Endodermal cell (in vitro differentiated cells): ENCODE measurements at regions not wholly inside any gene's neighbourhood (a gene's known extent, or its start where the extent isn't known, plus 50 kb on each side); places are given as distances from the start of the nearest gene placed in this dataset.

Experiments
- DNase-seq: peaks from one replicate; pipeline ENCODE4 v3.0.0-alpha.2; 2017
- H3K27ac ChIP-seq: 2 replicates; pipeline ENCODE4 v1.5.1; 2013; ENCODE audit warnings: mild to moderate bottlenecking, low read depth, low read length, moderate library complexity
- H3K27me3 ChIP-seq: 2 replicates; pipeline ENCODE4 v1.6.1; 2013; ENCODE audit warnings: mild to moderate bottlenecking, low read length, moderate library complexity; ENCODE audit not compliant: insufficient read depth, control insufficient read depth, poor library complexity, severe bottlenecking
- H3K36me3 ChIP-seq: 2 replicates; pipeline ENCODE4 v1.7.0; 2013; ENCODE audit warnings: mild to moderate bottlenecking, low read length, moderate library complexity; ENCODE audit not compliant: control insufficient read depth, insufficient read depth
- H3K4me1 ChIP-seq: one replicate; pipeline ENCODE4 v1.7.0; 2013; ENCODE audit warnings: low read length; ENCODE audit not compliant: control insufficient read depth, insufficient read depth
- H3K4me3 ChIP-seq: 2 replicates; pipeline ENCODE4 v1.5.1; 2013; ENCODE audit warnings: mild to moderate bottlenecking, low read length, moderate library complexity
- H3K9ac ChIP-seq: 2 replicates; pipeline ENCODE4 v1.6.1; 2013; ENCODE audit warnings: mild to moderate bottlenecking, low read length, moderate library complexity; ENCODE audit not compliant: poor library complexity, severe bottlenecking; ENCODE audit errors: extremely low read depth
- H3K9me3 ChIP-seq: 2 replicates; pipeline ENCODE4 v1.6.1; 2013; ENCODE audit warnings: mild to moderate bottlenecking, low read length, moderate library complexity; ENCODE audit not compliant: control insufficient read depth
- H3K27ac Mint-ChIP-seq: 2 replicates; pipeline ENCODE4 v1.8.0; 2020; ENCODE audit warnings: mixed read lengths
- H3K27me3 Mint-ChIP-seq: 2 replicates; pipeline ENCODE4 v1.8.0; 2021; ENCODE audit warnings: mild to moderate bottlenecking, mixed read lengths; ENCODE audit not compliant: insufficient read depth
- H3K36me3 Mint-ChIP-seq: 2 replicates; pipeline ENCODE4 v1.8.0; 2020; ENCODE audit warnings: low read depth, mixed read lengths
- H3K4me1 Mint-ChIP-seq: 2 replicates; pipeline ENCODE4 v1.8.0; 2020; ENCODE audit warnings: mixed read lengths
- H3K4me3 Mint-ChIP-seq: 2 replicates; pipeline ENCODE4 v1.8.0; 2020; ENCODE audit warnings: mild to moderate bottlenecking, moderate library complexity, mixed read lengths
- H3K9me3 Mint-ChIP-seq: 2 replicates; pipeline ENCODE4 v1.8.0; 2020; ENCODE audit warnings: mild to moderate bottlenecking, mixed read lengths
- WGBS, 2 experiments: methylation state at CpG; one replicate each; pipeline versions ENCODE4 v1.1.5 to v1.1.7; 2013; ENCODE audit warnings: missing lambda C conversion rate in 2 of 2, mixed read lengths in 1 of 2; ENCODE audit not compliant: insufficient coverage in 1 of 2, insufficient read length in 1 of 2; 5-methylcytosine and 5-hydroxymethylcytosine counted together
- TF ChIP-seq, protein P1 (sequence below): fragments of 200-600 bp; sonication (generic); conservative IDR thresholded peaks from 2 replicates; pipeline ENCODE4 v1.5.0; 2021; ENCODE audit warnings: antibody characterized with exemption, mild to moderate bottlenecking

DNA sequence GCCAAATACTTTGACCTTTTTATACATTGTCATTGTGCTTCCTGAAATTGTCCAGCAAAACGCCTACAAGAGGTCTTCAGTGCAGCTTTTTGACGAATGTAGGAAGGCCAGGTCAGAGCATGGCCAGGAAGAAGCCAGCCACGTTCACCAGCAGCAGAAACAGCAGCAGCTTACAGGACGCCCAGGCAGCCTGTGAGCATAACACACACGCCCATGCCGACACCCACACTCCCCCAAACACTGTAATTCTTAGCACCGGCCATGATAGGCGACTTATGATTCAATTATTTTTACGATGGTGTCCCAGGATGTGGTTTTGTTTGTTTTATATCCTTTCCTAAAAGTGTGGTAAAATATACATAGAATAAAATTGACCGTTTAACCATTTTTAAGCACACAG, 249.1 kb upstream of the SALL3 start:
- H3K4me1 Mint-ChIP-seq = no peaks in the 10 kb centered on the region

DNA sequence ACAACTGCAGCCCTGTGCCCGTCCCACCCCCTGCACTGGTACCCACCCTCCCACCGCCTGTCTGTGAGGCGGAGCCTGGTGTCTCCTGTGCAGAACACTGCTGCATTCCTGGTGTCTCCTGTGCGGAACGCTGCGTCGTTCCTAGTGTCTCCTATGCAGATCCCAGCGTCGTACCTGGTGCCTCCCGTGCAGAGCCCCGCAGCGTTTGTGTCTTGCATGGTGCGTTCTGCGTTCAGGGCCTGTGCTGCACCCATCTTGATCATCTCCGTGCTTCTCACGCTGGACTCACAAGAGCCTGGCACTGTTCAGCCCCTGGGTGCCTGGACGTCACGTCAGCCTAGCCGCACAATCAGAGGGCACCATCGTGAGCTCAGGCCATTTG, 248.6 kb upstream of the SALL3 start:
- H3K27ac ChIP-seq = no peak overlapping the region
- no peak for DNase-seq
- no peaks in the 10 kb centered on the region for H3K27me3 Mint-ChIP-seq
- H3K4me3 Mint-ChIP-seq = no peak overlapping the region
- H3K9me3 ChIP-seq = no peaks in the 10 kb centered on the region
- 79 to 81% methylated on average over 18 to 20 of the region's 20 CpGs for WGBS, 2 experiments
- no peak overlapping the region for H3K4me3 ChIP-seq
- no peaks in the 10 kb centered on the region for H3K36me3 Mint-ChIP-seq
- no peaks in the 10 kb centered on the region for H3K36me3 ChIP-seq
- TF ChIP-seq, protein P1, sequence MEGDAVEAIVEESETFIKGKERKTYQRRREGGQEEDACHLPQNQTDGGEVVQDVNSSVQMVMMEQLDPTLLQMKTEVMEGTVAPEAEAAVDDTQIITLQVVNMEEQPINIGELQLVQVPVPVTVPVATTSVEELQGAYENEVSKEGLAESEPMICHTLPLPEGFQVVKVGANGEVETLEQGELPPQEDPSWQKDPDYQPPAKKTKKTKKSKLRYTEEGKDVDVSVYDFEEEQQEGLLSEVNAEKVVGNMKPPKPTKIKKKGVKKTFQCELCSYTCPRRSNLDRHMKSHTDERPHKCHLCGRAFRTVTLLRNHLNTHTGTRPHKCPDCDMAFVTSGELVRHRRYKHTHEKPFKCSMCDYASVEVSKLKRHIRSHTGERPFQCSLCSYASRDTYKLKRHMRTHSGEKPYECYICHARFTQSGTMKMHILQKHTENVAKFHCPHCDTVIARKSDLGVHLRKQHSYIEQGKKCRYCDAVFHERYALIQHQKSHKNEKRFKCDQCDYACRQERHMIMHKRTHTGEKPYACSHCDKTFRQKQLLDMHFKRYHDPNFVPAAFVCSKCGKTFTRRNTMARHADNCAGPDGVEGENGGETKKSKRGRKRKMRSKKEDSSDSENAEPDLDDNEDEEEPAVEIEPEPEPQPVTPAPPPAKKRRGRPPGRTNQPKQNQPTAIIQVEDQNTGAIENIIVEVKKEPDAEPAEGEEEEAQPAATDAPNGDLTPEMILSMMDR = no peak
- no peaks in the 10 kb centered on the region for H3K9me3 Mint-ChIP-seq
- H3K27me3 ChIP-seq = no peaks in the 10 kb centered on the region
- no peak overlapping the region for H3K27ac Mint-ChIP-seq
- H3K9ac ChIP-seq = no peak overlapping the region
- no peaks in the 10 kb centered on the region for H3K4me1 ChIP-seq
- H3K4me1 Mint-ChIP-seq = no peaks in the 10 kb centered on the region

More for the DNA sequence above, 249.1 kb upstream of the SALL3 start:
- WGBS, 2 experiments = 83 to 89% methylated on average over 3 to 10 of the region's 10 CpGs
- peak; percentile 20 for DNase-seq
- no peak overlapping the region for H3K9ac ChIP-seq
- H3K36me3 Mint-ChIP-seq = no peaks in the 10 kb centered on the region
- H3K27me3 Mint-ChIP-seq = no peaks in the 10 kb centered on the region
- H3K4me1 ChIP-seq = no peaks in the 10 kb centered on the region
- no peaks in the 10 kb centered on the region for H3K27me3 ChIP-seq
- H3K36me3 ChIP-seq = no peaks in the 10 kb centered on the region
- H3K27ac ChIP-seq = no peak overlapping the region
- no peaks in the 10 kb centered on the region for H3K9me3 ChIP-seq
- TF ChIP-seq, protein P1 = no peak
- no peak overlapping the region for H3K4me3 Mint-ChIP-seq
- H3K9me3 Mint-ChIP-seq = no peaks in the 10 kb centered on the region
- H3K27ac Mint-ChIP-seq = no peak overlapping the region
- no peak overlapping the region for H3K4me3 ChIP-seq

DNA sequence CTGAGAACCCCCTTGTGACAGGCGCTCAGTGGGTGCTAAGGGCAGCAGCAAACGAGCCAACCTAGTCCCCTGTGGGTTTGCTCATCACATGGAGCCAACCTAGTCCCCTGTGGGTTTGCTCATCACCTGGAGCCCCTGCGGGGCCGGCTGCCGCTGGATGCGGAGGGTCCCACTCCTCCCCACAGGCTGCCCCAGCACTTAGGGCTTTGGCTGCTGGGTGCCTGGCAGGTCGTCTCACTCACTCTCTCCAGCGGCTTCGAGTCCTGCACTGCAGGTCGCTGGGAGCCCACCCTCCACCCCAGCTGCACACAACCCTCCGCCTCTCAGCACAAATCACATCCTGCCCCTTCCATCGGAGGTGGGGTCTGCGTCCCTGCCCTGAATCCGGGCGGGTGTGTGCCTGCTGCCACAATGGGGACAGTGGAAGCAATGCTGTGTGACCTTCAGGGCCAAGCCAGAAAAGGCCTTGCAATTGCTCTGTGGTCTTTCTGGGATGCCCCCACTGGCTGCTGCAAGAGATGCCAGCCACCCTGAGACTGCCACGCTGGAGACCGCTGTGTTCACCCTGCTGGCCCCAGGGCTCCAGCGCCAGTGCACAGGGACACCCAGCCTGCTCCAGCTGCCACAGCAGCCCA, 248.1 kb upstream of the SALL3 start:
- no peaks in the 10 kb centered on the region for H3K27me3 Mint-ChIP-seq
- Histone ChIP-seq H3K9ac (no peak overlapping the region), H3K4me3 (no peak overlapping the region), H3K9me3 (no peaks in the 10 kb centered on the region), H3K4me1 (no peaks in the 10 kb centered on the region), H3K36me3 (no peaks in the 10 kb centered on the region), H3K27ac (no peak overlapping the region), H3K27me3 (no peaks in the 10 kb centered on the region)
- DNase-seq = peak; percentile 39
- H3K36me3 Mint-ChIP-seq = no peaks in the 10 kb centered on the region
- TF ChIP-seq, protein P1 = no peak
- no peak overlapping the region for H3K27ac Mint-ChIP-seq
- no peak overlapping the region for H3K4me3 Mint-ChIP-seq
- H3K9me3 Mint-ChIP-seq = no peaks in the 10 kb centered on the region
- H3K4me1 Mint-ChIP-seq = peaks cover 2% of the 10 kb centered on the region
- WGBS, 2 experiments = 92 to 94% methylated on average over 15 to 18 of the region's 18 CpGs
